Stimulated activated CD8-positive, alpha-beta memory T cell treated with anti-CD3 and anti-CD28 coated beads, Interleukin-2, amount 100 ng/mL, for 48 hours (primary cell): ENCODE measurements at regions not wholly inside any gene's neighbourhood (a gene's known extent, or its start where the extent isn't known, plus 50 kb on each side); places are given as distances from the start of the nearest gene placed in this dataset.

Experiments used
- DNase-seq, 2 donors: peaks; one replicate each; pipeline ENCODE4 v3.0.0-alpha.2; 2020; ENCODE audit warnings: low read depth in 2 of 2

- no peak for DNase-seq
Measured at GRCh38 chr5:58114324-58114723, 345.6 kb downstream of the PLK2 start.

GRCh38 chr5:58113172-58113571 is 346.7 kb downstream of the PLK2 start:
- no peak for DNase-seq

- DNase-seq = no peak
Measured at GRCh38 chr5:58108511-58108910, 351.4 kb downstream of the PLK2 start.

- no peak for DNase-seq
Measured at GRCh38 chr5:58107704-58108103, 352.2 kb downstream of the PLK2 start.

- DNase-seq = no peak
Measured at GRCh38 chr5:58106754-58107410, 353.0 kb downstream of the PLK2 start.

DNA sequence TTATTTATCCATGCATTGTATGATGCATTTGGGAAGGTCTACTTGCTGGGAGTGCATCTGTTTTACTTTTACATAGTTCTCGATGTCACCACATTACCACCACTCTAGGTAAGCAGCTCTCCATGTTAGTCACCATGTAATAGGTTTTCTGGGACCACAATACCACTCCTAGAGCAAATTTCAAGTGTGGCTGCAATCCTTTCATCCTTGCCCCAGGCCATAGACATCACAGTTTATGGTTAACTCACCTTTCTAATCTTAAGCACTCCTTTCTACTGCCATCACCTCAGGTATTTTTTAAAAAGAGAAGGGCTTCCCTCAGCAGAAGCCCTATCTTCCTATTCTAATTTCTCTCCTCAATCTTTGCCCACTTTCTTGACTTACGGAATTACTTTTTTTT is 354.1 kb downstream of the PLK2 start:
- DNase-seq = no peak

GRCh38 chr5:58099257-58099656 is 360.6 kb downstream of the PLK2 start:
- DNase-seq = no peak

DNA sequence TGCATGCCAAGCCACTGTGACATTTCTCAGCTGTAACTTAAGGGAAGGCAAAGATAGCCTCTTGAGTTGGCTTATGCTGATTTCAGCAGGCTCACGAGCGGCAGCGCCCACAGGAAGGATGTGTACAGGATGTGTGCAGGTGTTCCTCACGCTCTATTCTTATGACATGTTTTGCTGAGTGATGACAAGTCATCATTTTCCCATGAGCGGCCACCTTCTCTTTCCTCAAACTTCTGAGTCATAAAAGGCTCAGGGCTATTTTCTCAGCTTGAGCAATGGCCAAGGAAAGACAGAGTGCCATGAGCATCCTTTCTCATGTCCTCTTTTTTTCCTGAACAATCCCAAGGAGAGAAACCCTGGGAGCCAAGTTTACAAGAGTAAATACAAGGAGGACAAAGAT is 365.9 kb downstream of the PLK2 start:
- DNase-seq = no peak

- DNase-seq = no peak
Measured at GRCh38 chr5:58090704-58091103, 369.2 kb downstream of the PLK2 start.

GRCh38 chr5:58088941-58089340 is 370.9 kb downstream of the PLK2 start:
- DNase-seq = no peak

DNA sequence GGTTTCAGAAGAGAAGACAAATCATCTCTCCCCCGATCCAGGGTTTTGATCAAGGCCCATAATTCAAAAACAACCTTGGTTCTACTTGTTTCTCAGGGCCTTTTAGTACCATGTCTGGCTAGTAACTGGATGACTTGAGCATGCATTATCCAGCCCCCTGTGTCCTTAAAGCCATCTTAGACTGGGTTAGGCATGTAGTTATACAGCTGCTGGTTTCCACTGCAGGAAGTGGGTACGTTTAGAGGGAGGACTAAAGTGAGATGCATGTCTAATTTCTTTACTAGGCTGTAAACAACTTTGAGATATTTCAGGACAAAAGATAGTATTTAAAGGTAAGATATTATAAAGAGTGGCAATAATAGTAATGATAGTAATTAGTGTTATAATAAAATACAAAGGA is 372.0 kb downstream of the PLK2 start:
- no peak for DNase-seq

- DNase-seq = no peak
Measured at GRCh38 chr5:58087123-58087522, 372.8 kb downstream of the PLK2 start.

- DNase-seq = no peak
Measured at GRCh38 chr5:58085800-58086199, 374.1 kb downstream of the PLK2 start.

GRCh38 chr5:58081435-58081834 is 378.5 kb downstream of the PLK2 start:
- no peak for DNase-seq

- no peak for DNase-seq
Measured at GRCh38 chr5:58080573-58080972, 379.3 kb downstream of the PLK2 start.

DNA sequence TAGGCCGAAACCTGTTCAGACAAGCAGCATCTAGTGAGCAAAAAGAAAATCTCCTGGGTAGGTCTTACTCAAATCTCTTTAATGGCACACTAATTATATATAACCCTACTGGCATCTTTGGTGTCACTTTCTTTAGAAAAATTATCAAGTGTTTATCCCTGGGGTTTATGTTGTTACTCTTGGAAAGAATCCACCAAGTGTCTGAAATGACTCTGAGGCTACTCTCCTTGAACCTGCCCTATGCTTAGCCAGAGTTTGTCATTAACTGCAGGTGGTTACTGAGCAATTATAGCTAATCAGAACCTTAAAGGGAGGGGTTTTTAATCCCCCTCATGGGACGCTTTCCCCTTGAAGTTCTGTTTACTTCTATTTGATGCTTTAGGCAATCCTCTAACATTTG is 381.9 kb downstream of the PLK2 start:
- no peak for DNase-seq

- DNase-seq = no peak
Measured at GRCh38 chr5:58077416-58077815, 382.5 kb downstream of the PLK2 start.

GRCh38 chr5:58076483-58077257 is 383.2 kb downstream of the PLK2 start:
- no peak for DNase-seq

DNA sequence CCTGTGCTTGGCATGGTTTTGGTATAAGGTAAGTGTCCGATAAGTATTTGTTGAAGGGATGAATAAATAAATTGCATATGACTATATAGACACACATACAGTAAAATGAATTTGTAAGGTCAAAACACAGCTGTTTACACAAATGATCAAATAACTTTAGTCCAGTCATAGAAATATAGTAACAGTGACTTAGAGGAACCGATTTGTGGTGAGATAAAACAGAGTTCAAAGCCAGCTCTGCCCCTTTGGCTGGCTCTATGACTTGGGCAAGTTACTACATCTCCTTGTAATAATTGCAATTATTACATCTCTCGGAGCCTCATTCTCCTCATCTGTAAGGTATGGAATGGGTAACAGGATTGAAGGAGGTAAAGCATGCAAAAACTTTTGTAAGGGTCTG is 384.0 kb downstream of the PLK2 start:
- no peak for DNase-seq

DNA sequence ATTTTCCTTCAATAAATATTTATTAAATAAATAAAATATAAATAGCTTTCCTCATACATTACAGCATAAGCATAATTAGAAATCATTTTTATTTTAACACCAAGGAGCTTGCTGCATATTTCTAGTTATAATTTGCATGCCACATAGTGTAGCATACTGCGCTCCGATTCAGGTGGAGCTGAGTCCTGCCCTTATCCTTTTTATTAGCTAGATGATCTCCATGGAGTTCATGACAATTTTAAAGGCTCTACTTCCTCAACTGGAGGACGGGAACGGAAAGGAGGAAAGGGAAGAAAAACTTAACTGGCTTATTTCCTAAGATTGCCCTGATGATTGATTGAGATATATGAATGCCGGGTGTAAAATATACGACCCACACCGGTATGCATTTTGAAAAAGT is 385.2 kb downstream of the PLK2 start:
- no peak for DNase-seq

- no peak for DNase-seq
Measured at GRCh38 chr5:58074222-58074621, 385.7 kb downstream of the PLK2 start.

DNA sequence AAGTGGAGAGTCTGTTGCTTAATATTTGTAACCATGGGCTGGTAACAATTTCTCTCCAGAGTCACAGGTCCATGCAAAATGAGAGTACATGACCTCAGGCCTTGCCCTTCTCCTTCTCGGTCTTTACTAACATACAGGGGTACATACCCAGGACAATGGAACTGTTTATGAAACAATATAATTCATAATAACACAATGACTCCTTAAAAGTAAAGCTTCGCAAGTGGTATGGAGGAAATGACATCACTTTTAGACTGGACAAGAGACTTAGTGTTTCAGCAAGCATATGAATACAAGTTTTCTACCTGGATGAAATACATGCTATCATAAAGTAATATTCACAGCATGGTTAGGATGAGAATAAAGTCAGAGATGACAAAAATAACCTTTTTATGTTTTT is 386.6 kb downstream of the PLK2 start:
- DNase-seq = no peak

DNA sequence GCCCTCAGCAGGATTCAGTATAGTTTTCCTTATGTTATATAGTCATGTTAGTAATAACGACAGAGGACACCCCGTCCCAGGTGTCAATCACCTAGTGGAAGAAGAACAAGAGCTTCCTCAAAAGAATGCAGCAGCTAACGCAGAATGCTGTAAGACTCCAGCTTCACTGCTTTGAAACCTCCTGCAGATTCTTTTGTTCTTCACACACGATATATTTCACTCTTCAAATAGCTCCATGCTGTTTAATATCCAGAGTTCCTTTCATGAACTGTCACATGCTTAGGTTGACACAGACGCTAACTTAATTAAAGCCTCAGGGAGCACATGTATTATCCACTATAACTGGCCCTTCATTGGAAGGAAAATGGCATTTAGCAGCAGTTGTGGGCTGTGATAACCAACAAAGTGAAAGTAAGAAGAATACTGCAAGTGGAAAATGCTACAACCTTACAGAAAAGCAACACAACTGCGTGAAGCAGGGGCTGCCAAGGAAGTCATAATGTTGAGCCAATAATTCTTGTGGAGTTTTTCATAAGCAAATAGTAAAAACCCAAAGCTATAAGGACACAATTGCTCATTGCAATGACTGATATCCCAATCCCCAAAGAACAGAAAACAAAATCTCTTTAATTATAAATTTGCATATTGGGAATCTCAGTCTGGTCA is 387.5 kb downstream of the PLK2 start:
- DNase-seq = no peak
